ENCODE measurements at regions not wholly inside any gene's neighbourhood (a gene's known extent, or its start where the extent isn't known, plus 50 kb on each side); places are given as distances from the start of the nearest gene placed in this dataset.

DNA sequence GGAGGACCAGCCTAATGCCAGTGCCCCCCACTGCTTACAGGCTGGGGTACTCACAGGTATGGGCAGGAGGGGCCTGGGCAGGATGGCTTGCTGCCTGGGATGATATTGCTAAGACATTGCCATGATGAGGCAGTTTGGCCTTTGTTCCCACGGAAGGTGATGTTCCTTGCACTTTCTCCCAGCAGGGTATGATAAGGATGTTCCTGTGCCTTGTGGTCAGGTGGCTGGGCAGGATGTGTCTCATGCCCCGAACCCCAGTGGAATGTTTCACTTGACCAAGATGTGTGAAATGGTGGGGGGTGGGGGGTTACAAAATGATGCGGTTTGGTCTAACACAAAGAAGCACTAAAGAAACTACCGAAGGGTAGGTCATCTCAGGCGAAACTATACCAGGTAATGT, 337.8 kb upstream of the ZFHX3 start (continued):
- TF ChIP-seq, protein P1, sequence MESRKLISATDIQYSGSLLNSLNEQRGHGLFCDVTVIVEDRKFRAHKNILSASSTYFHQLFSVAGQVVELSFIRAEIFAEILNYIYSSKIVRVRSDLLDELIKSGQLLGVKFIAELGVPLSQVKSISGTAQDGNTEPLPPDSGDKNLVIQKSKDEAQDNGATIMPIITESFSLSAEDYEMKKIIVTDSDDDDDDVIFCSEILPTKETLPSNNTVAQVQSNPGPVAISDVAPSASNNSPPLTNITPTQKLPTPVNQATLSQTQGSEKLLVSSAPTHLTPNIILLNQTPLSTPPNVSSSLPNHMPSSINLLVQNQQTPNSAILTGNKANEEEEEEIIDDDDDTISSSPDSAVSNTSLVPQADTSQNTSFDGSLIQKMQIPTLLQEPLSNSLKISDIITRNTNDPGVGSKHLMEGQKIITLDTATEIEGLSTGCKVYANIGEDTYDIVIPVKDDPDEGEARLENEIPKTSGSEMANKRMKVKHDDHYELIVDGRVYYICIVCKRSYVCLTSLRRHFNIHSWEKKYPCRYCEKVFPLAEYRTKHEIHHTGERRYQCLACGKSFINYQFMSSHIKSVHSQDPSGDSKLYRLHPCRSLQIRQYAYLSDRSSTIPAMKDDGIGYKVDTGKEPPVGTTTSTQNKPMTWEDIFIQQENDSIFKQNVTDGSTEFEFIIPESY (IDR thresholded peaks at IDR 0.05; ENCODE audit: borderline replicate concordance, low read depth) = no peak
- TF ChIP-seq YY1 (IDR thresholded peaks at IDR 0.05; ENCODE audit: low read depth) (no peak), FOSL2 (IDR thresholded peaks at IDR 0.05; ENCODE audit: borderline replicate concordance, low read depth) (no peak)
- TF ChIP-seq, protein P2, sequence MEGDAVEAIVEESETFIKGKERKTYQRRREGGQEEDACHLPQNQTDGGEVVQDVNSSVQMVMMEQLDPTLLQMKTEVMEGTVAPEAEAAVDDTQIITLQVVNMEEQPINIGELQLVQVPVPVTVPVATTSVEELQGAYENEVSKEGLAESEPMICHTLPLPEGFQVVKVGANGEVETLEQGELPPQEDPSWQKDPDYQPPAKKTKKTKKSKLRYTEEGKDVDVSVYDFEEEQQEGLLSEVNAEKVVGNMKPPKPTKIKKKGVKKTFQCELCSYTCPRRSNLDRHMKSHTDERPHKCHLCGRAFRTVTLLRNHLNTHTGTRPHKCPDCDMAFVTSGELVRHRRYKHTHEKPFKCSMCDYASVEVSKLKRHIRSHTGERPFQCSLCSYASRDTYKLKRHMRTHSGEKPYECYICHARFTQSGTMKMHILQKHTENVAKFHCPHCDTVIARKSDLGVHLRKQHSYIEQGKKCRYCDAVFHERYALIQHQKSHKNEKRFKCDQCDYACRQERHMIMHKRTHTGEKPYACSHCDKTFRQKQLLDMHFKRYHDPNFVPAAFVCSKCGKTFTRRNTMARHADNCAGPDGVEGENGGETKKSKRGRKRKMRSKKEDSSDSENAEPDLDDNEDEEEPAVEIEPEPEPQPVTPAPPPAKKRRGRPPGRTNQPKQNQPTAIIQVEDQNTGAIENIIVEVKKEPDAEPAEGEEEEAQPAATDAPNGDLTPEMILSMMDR (IDR thresholded peaks at IDR 0.05) = no peak
- TF ChIP-seq, protein P3, sequence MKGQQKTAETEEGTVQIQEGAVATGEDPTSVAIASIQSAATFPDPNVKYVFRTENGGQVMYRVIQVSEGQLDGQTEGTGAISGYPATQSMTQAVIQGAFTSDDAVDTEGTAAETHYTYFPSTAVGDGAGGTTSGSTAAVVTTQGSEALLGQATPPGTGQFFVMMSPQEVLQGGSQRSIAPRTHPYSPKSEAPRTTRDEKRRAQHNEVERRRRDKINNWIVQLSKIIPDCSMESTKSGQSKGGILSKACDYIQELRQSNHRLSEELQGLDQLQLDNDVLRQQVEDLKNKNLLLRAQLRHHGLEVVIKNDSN (IDR thresholded peaks at IDR 0.05; ENCODE audit: borderline replicate concordance, low read depth) = no peak

DNA sequence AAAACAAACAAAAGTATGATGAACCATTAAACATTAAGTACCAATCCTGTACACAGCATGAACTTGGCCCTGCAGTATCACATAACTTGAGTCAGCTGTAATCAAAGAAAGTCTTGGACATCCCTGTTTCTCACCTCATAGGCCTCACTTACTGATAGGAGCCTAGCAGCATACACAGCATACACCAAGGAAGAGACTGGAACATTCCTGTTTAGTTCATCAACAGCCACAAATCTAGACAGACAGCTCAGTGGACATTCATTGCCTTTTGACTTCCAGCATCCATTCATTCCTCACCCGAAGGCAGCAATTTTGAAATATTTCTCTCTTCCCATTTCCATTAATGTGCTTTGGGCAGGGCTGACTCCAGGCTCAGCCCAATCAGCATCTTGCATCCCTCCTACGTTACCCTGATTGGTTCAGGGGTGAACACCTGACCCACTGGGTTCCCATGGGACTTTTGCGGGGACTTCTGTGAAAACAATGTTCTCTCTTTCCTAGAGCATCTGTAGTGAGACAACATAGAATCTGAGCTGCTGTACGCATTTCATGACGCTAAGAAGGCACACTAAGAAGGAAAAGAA, 336.7 kb upstream of the ZFHX3 start:
- Histone ChIP-seq H3K36me3 (replicated peaks in 1 of 2; ENCODE audit: control insufficient read depth in 1 of 2, insufficient read depth in 2 of 2, low read length in 1 of 2) (no peaks in the 10 kb centered on the region), H3K4me3 (ENCODE audit: low read depth in 2 of 2, low read length in 1 of 2) (no peak overlapping the region), H3K27me3 (ENCODE audit: insufficient read depth) (no peaks in the 10 kb centered on the region), H3K4me2 (no peak overlapping the region), H3K4me1 (ENCODE audit: control insufficient read depth in 1 of 2, insufficient read depth in 2 of 2, low read depth in 1 of 2, low read length in 1 of 2) (no peaks in the 10 kb centered on the region), H2AFZ (ENCODE audit: low read depth) (no peak overlapping the region), H4K20me1 (ENCODE audit: insufficient read depth) (no peaks in the 10 kb centered on the region), H3K9ac (no peak overlapping the region), H3K9me3 (no peaks in the 10 kb centered on the region), H3K9me2 (no peaks in the 10 kb centered on the region), H3F3A (replicated peaks; ENCODE audit: insufficient read depth) (no peaks in the 10 kb centered on the region), H3K79me2 (ENCODE audit: insufficient read depth) (no peaks in the 10 kb centered on the region), H3K27ac (ENCODE audit: low read depth in 2 of 2, low read length in 1 of 2) (no peak overlapping the region)
- 45% methylated on average over 5 of the region's 5 CpGs for WGBS (ENCODE audit: low lambda C conversion rate)
- TF ChIP-seq, protein P3 (IDR thresholded peaks at IDR 0.05; ENCODE audit: borderline replicate concordance, low read depth) = no peak
- TF ChIP-seq GATA2 (CRISPR knock-in tag; IDR thresholded peaks at IDR 0.05) (no peak), TAF1 (IDR thresholded peaks at IDR 0.05; ENCODE audit: borderline replicate concordance, low read depth, low read length) (no peak), NFIC (IDR thresholded peaks at IDR 0.05; ENCODE audit: borderline replicate concordance) (no peak), MEF2A (IDR thresholded peaks at IDR 0.05; ENCODE audit: borderline replicate concordance, low read depth) (no peak), RCOR1 (IDR thresholded peaks at IDR 0.05; ENCODE audit: low read length) (no peak), RAD21 (IDR thresholded peaks at IDR 0.05; ENCODE audit: low read length) (no peak), GABPA (IDR thresholded peaks at IDR 0.05; ENCODE audit: low read depth) (no peak), EZH2phosphoT487 (IDR thresholded peaks at IDR 0.05; ENCODE audit: borderline replicate concordance, low read depth) (no peak), RFX5 (IDR thresholded peaks at IDR 0.05; ENCODE audit: low read length) (no peak), FOSL2 (IDR thresholded peaks at IDR 0.05; ENCODE audit: borderline replicate concordance, low read depth) (no peak), MXI1 (IDR thresholded peaks at IDR 0.05; ENCODE audit: low read depth, low read length) (no peak)
- TF ChIP-seq, protein P4, sequence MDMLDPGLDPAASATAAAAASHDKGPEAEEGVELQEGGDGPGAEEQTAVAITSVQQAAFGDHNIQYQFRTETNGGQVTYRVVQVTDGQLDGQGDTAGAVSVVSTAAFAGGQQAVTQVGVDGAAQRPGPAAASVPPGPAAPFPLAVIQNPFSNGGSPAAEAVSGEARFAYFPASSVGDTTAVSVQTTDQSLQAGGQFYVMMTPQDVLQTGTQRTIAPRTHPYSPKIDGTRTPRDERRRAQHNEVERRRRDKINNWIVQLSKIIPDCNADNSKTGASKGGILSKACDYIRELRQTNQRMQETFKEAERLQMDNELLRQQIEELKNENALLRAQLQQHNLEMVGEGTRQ (IDR thresholded peaks at IDR 0.05; ENCODE audit: borderline replicate concordance, low read depth, low read length) = no peak
- TF ChIP-seq, protein P1 (IDR thresholded peaks at IDR 0.05; ENCODE audit: borderline replicate concordance, low read depth) = no peak
- TF ChIP-seq, protein P5, sequence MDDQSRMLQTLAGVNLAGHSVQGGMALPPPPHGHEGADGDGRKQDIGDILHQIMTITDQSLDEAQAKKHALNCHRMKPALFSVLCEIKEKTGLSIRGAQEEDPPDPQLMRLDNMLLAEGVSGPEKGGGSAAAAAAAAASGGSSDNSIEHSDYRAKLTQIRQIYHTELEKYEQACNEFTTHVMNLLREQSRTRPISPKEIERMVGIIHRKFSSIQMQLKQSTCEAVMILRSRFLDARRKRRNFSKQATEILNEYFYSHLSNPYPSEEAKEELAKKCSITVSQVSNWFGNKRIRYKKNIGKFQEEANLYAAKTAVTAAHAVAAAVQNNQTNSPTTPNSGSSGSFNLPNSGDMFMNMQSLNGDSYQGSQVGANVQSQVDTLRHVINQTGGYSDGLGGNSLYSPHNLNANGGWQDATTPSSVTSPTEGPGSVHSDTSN (IDR thresholded peaks at IDR 0.05) = no peak
- ChIA-PET CTCF (no interaction called here), POLR2A (no interaction called here)
- DNase-seq = no peak

Measured in SK-N-SH (cell line).